ENCODE measurements at regions not wholly inside any gene's neighbourhood (a gene's known extent, or its start where the extent isn't known, plus 50 kb on each side); places are given as distances from the start of the nearest gene placed in this dataset.
A peak's percentile ranks its signal among the peaks of the same experiment; 100 is the strongest.

- TF ChIP-seq ZFX (IDR thresholded peaks at IDR 0.05) (no peak), CTCF (conservative IDR thresholded peaks at IDR 0.05) (no peak)
- no peak overlapping the region for H3K27ac ChIP-seq
Observed at GRCh38 chr2:4077017-4077416, 373.6 kb downstream of the DCDC2C start.

DNA sequence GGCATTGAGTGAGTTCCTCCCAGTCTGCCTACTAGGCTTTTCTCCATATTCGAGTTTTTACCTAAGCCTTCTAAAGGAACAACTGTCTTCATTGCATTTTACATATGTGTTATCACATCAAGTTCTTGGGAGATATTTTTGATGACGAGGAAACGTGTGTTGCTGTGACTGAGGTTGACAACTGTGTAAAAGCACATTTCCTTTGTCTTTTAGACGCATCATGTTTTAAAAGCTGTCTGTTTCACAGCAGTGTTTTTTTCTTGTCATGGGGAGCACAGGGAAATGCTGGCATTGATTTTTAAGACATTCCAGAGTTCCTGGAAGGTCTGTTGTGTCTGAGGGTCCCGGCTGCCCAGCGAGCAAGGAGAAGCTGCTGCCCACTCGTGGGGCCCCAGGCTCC is 381.8 kb downstream of the DCDC2C start:
- TF ChIP-seq CTCF (conservative IDR thresholded peaks at IDR 0.05): no peak

DNA sequence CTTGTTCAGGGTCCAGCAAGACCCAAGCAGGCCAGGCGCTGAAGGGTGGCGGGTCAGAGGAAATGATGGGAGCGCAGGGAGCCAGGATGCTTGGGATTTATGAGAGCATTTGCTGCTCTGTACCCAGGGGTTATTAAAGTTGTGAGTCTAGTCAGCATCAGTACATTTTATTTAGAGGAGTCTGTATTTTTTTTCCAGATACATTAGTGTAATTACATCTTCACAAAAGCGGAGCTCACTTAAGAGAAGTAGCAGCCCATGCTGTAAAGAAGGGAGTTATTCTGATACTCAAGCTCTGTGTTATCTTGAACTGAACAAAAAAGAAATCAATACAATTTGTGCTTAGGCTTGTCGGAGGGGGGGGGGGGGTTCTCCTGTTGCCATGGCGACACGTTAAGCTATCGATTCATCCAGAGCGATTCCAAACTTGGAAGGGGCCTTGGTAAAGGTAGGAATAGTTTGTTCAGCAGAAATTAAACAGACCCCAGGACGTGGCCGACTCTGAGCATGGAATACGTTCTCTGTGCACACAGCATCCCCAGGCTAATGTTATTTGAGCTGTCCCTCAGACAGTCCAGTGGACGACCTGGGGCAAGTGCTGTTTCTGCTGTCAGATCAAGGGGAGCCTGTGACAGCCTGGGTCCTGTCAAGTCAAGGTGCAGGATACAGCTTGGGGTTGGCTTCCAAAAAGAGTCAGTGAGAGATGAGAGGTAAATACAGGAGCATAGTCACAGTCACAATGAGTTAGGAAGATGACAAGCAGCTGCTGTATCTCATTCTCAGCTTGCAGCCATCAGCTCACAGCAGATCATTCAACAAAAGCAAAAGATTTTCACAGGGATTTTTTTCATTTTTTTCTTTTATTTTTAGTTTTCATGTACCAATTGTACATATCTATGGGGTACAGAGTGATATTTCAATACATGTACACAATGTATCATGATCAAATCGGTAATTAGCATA is 387.6 kb downstream of the DCDC2C start:
- no peak overlapping the region for H3K27ac ChIP-seq
- no peak for TF ChIP-seq CTCF (conservative IDR thresholded peaks at IDR 0.05)
- TF ChIP-seq ZFX (IDR thresholded peaks at IDR 0.05): no peak

More for the DNA sequence above, 381.8 kb downstream of the DCDC2C start:
- peak overlapping the region; percentile 25; the same call in 1 of the 2 replicates for H3K27ac ChIP-seq

GRCh38 chr2:4091869-4092268 is 388.5 kb downstream of the DCDC2C start:
- no peak overlapping the region for H3K27ac ChIP-seq
- TF ChIP-seq CTCF (conservative IDR thresholded peaks at IDR 0.05) (no peak), ZFX (IDR thresholded peaks at IDR 0.05) (no peak)

DNA sequence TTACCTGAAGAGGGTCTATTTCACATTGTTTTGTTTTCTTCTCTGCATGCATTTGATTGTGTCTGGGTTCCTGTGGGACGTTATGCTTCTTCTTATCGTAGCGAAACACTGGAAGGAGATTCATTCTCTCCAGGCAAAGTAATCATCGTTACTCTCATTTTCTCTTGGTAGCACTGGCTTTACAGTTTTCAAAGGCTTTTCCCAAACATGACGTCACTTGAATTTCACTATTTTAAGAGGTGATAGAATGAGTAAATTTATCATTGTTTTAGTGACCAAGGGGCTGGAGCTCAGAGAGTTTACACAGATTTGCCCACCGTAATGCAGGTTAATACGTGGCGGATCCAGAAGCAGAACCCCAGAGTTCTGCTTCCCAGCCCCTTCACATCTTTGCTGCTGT is 391.4 kb downstream of the DCDC2C start:
- TF ChIP-seq CTCF (conservative IDR thresholded peaks at IDR 0.05) (no peak), ZFX (IDR thresholded peaks at IDR 0.05) (no peak)
- no peak overlapping the region for H3K27ac ChIP-seq

DNA sequence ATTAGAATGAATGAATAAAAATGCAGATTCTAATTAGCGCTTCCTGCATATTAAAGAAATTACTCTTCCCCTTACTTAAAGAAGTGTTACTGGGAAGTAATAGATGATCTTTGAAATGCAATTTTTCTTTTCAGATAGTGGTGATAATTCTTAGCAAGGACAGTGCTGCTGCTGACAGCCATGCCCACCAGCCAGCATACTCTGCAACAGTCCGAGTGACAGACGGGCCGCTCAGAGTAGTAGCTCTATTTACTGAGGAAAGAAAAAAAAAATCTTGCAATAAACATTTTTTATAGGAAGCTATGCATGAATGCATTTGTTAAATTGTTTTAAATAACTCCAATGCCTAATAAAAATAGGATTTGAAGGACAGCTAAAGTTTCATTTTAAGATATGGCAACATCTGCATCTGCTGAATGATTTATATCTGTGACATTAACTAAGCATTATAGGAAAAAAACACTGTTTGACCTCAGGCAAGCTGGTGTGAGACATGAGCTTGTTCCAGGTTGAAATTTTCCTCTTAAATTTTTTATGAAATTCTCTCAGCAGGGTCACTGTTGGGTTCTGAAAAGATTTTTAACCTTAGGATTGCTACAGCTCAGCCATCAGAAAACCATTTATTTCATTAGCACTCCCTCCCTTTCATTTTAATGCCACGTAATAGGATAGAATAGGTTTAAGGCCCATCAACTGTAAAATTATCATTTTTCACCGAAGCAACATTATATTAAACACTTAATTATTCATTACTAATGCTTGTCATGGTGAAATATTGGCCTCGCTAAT is 393.8 kb downstream of the DCDC2C start:
- no peak overlapping the region for H3K27ac ChIP-seq
- TF ChIP-seq CTCF (conservative IDR thresholded peaks at IDR 0.05): no peak
- TF ChIP-seq ZFX (IDR thresholded peaks at IDR 0.05): no peak

- TF ChIP-seq CTCF (conservative IDR thresholded peaks at IDR 0.05) (no peak), ZFX (IDR thresholded peaks at IDR 0.05) (no peak)
- no peak overlapping the region for H3K27ac ChIP-seq
Observed at GRCh38 chr2:4098137-4098536, 394.8 kb downstream of the DCDC2C start.

Measured in C4-2B (cell line).